ENCODE measurements at regions not wholly inside any gene's neighbourhood (a gene's known extent, or its start where the extent isn't known, plus 50 kb on each side); places are given as distances from the start of the nearest gene placed in this dataset.

- no peak for DNase-seq
These were observed 661.0 kb upstream of the C9orf72 start for GRCh38 chr9:28234133-28234893.

DNA sequence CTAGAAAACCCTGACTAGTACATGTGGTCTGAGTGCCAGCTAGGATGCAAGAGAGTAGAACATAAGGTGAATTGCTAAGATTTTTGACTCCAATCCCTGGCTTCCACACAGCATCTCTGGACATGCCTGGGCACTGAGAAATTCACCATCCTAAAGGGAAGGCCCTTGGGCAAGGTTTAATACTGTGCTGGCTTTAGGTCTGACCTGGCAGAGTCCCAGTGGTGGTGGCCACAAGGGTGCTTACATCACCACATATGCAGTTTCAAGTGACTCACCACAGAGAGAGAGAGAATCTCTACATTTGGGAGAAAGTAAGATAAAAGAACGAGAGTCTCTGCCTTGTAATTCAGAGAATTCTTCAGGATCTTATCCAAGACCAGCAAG, 661.6 kb upstream of the C9orf72 start:
- DNase-seq = no peak

DNA sequence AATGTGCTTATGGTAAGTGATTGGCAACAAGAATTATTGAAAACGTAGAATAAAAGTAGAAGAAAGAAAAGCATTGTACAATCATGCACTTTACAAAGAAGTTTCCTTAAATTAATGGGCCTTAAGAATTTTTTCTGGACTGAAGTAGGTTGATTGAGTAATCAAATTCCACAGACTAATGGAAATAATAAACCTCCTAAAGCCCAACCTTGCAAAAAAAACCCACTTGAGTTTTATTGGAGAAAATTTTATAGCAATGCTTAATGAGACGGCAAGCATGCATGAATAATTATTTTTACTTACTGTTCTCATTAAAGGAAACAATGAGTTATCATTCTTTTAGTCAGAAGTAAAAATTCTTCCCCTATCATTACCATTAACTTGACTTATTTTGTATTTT, 676.1 kb upstream of the C9orf72 start:
- no peak for DNase-seq

DNA sequence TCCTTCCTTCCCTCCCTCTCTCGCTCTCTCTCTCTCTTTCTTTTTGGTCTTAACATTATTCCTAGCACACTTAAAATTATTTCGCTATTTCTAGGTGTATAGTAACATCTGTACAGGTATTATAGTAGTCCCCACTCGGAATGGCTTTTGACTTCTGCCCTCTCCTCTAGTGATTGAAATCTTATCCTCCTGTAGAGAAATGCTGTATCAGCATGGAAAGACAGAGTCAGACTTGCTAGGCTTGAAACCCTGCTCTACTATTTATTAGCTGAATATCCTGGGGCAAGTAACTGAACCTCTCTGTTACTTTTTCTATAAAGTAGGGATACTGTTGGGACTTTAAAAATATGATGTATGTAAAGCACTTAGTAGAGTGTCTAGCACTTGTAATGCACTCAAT, 681.9 kb upstream of the C9orf72 start:
- DNase-seq = no peak

DNA sequence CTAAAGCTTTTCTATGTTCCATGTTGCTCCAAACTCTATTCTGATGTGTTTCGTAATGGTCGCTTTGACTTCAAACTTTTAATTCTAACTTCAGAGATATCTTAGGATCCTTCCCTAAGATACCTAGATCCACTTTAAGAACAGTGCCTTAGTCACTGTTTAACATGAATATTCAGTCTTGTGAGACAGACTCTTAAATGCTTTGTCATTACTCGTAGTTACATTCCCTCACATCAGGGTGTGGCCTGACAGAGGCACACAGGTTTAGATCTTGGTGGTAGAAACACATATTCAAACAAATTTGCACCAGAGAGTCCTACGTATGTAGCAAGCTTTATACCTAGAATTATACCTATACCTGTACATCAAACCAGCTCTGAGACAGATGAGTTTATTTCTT, 687.0 kb upstream of the C9orf72 start:
- no peak for DNase-seq

DNA sequence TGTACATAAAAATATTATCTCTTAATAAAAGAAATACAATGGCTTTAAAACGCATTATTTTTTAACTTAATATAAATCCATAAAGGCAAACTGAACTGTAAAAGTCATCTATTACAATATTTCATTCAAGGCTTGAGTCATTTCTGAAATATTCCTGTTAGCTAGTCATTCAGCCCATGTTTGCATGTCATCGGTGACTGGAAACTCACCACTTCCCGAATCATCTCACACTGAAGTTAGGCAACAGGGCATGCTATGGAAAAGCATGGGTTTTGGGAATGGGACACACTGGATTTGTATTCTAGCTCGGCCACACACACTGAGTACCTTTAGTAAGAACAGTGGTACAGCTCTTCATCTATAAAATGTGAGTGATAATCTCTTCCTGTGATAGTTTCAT, 691.1 kb upstream of the C9orf72 start:
- DNase-seq = no peak

GRCh38 chr9:28267351-28267750, 694.1 kb upstream of the C9orf72 start:
- DNase-seq = no peak

GRCh38 chr9:28270156-28270555, 696.9 kb upstream of the C9orf72 start:
- DNase-seq = no peak

DNA sequence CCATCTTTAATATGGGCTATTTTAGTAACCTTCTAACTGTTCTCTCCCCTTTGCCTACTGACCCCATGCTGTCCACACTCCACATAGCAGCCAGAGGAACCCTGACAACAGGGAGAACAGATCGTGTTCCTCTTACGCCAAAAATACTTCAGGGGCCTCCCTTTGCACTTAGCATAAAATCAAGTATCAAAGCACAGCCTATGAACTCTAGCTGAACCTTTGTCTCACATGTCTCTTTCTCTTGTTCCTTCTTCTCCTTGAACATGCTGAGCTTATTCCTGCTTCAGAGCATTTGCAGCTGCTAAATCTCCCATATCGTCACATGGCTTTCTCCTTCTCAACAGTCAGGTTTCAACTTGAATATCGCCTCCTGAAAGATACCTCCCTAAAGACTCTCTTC, 698.8 kb upstream of the C9orf72 start:
- DNase-seq = no peak

GRCh38 chr9:28287455-28287854, 714.2 kb upstream of the C9orf72 start:
- no peak for DNase-seq

GRCh38 chr9:28289746-28290145, 716.5 kb upstream of the C9orf72 start:
- no peak for DNase-seq

DNA sequence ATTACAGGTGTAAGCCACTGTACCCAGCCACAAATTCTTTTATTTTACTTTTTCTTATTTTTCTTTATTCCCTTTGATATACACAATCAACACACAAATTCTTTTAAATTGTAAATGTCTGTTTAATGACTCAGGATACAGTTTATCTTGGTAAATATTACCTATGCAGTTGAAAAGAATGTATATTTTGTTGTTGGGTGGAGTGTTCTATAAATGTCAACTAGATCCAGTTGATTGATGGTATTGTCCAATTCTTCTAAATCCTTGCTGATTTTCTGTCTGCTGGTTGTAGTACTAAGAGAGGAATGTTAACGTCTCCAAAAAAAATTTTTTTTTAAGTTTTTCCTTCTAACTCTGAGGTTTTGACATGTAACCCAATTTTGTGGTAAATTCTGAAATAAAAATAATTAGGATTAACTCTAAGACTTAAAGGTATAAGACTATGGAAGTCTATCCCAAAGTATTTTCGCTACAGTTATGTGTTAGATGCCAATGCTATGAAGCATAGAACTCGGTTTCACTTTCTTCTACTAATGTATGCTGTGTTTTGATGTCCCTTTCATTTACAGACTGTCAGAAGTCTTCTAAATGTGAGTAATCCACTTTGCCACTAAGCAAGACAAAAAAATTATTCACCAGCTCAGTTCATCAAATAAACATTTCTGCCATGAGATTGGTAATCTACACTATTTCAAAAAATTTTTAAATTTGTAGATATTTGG, 720.2 kb upstream of the C9orf72 start:
- DNase-seq = no peak

DNA sequence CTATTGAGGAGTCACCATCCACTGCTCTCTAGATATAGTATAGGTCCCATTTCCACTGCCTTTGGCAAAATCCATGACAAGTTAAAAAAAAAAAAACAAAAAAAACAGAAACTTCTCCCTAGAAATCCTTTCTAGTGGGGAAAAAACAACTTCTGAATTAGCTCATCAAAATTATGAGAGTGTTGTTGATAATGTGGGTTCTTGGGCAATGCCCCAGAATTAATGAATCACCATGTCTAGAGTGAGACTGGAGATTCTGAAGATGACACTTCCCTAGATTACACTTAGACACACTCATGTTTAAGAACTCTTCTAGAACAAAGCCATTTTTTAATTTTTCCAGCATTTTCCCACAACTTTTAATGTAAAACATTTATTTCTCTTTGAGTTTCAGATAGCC, 728.0 kb upstream of the C9orf72 start:
- DNase-seq = no peak

DNA sequence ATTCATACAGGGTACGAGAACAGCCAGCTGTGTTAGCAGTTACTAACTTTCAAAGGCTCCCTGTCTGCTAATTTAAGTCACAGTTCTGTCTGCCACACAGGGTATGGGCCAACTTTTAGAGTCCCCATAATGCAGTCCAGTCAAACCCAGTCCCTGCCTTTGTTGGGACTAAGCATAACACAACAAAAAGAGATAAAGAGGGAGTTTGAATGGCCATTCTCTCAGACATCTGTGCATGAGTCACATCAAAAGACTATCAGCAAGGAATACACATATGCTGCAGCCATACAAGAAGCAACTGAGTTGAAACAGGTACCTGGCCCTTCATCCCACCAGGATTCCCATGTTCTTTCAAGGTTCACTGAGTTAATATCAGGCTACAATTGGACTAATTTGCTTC, 744.5 kb upstream of the C9orf72 start:
- no peak for DNase-seq

- no peak for DNase-seq
These were observed 745.2 kb upstream of the C9orf72 start for GRCh38 chr9:28318515-28318914.

DNA sequence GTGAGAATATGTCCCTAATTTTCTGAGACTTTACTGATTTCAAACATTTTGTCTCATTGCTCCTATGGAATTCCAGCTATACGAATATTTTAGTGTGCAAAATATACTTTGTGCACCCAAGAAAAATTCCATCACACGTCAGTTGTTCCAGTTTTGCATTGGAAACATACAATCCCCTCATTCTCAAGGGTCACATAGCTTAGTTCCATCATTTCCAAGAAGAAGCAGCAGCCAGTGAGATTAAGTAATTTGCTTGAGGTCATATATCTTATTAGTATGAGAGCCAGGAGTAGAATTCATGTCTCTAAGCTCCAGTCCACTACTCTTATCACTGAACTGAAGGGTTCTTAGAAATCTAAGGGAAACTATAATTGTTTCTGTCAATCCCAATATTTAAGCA, 746.7 kb upstream of the C9orf72 start:
- DNase-seq = no peak

- no peak for DNase-seq
These were observed 747.3 kb upstream of the C9orf72 start for GRCh38 chr9:28320616-28321015.

GRCh38 chr9:28329323-28329722, 756.0 kb upstream of the C9orf72 start:
- DNase-seq = no peak

DNA sequence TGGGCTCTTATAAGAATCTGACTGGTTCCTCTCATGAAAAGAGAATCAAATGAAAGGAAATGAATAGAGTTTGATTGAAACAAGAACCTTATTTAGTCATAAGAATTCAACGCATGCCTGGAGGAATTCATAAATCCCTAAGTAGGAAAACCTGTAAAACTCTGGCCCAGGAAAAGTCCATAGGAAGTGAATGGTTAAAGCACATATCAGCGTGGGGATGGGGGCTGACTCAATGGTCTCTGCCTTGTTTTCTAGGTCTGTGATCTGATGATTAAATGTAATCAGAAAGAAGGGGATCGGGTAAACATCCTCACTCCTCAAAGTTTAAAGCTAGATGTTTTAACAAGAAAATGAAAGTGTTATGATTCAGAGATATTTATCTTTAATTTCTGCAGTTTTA, 759.4 kb upstream of the C9orf72 start:
- no peak for DNase-seq

- DNase-seq = no peak
These were observed 768.6 kb upstream of the C9orf72 start for GRCh38 chr9:28341913-28342312.

- DNase-seq = no peak
These were observed 769.6 kb upstream of the C9orf72 start for GRCh38 chr9:28342815-28343338.

DNA sequence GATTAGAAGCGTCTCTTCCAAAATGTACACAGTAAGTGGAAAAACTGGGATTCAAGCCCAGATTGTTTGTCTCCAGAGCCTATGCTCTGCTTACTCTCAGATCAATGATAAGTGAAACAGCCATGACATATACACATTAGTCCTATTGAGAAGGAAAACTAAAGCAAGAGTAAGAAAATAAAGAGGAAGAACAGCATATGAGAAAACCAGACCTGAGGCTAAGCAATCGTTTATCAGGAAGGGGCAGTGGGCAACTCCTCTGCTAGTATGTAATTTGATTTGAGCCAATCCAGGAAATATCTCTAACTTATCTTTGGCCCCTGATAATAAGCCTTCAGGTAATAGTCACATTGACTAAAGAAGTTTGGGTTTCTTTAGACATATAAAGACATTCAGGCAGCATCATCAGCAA, 789.9 kb upstream of the C9orf72 start:
- DNase-seq = no peak

DNA sequence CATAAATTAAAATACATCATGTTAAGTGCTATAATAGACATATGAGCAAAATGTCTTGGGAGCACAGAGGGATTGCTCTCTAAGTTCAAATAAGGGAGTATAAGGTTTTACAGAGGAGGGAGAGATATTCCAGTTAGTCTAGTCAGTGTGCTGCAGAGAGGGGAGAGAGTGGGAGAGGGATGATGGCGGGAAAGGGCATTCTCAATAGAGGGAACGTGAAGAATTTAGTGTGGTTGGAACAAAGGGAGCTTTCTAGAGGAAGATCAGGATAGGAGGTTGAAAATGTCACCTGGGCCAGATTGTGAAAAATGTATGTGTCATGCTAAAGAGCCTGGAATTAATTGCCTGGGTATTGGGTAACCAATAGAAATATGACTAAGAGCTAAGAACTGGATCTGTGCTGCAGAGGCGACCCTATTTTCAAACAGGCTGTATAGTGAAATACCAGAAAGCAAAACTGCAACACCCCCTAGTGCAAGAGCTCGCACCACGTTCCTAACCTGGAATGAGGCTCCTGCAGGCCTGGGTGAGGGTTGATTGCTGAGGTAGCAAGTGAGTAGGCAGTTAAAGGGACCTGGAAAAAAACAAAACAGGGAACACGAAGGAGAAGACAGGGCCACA, 791.8 kb upstream of the C9orf72 start:
- DNase-seq = no peak

DNA sequence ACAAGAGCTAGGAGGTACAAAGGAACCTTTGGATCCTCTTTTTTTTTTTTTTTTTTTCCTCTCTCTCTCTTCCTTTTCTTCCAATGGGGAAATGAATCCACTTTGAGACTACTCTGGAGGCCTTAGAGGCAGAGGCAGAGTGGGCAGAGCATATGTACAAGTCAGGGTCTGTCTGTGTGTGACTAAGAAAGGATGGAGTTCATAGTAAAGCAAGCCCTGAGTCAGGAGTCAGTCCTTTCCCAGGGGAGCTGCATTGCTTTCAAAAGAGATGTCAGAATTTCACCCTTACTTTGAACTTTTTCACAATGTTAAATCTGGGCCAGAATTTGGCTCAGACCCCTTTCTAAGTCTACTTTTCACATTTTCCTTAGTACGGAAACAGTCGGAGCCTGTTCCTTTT, 792.4 kb upstream of the C9orf72 start:
- no peak for DNase-seq
